GM13977 (cell line): ENCODE measurements at regions not wholly inside any gene's neighbourhood (a gene's known extent, or its start where the extent isn't known, plus 50 kb on each side); places are given as distances from the start of the nearest gene placed in this dataset.

Experiments
- DNase-seq: peaks from one replicate; pipeline ENCODE4 v3.0.0; 2012; ENCODE audit warnings: low spot score
- CTCF ChIP-seq: IDR thresholded peaks from 2 replicates; pipeline ENCODE4 v1.5.1; 2012; ENCODE audit warnings: mild to moderate bottlenecking, control low read depth; ENCODE audit not compliant: insufficient read depth; ENCODE audit errors: extremely low read depth, missing control alignments
- in situ Hi-C: fragments of 300-500 bp; cut with MboI; formaldehyde crosslinking; loops from one replicate; pipeline ENCODE4 v1.12.0; 2022; ENCODE audit warnings: low sequenced_read_pairs, low pct_unique_long_range_greater_than_20kb, mixed read lengths, inconsistent platforms; ENCODE audit not compliant: unreplicated experiment

- no peak for TF ChIP-seq CTCF
- in situ Hi-C loops = no loop called here
- DNase-seq = no peak
Observed at GRCh38 chr2:18381386-18381785, 179.1 kb downstream of the RDH14 start.

- no peak for DNase-seq
- in situ Hi-C loops = no loop called here
- no peak for TF ChIP-seq CTCF
Observed at GRCh38 chr2:18380321-18380720, 180.1 kb downstream of the RDH14 start.

GRCh38 chr2:18379870-18380269 lies 180.6 kb downstream of the RDH14 start:
- no peak for TF ChIP-seq CTCF
- no peak for DNase-seq
- in situ Hi-C loops = no loop called here

GRCh38 chr2:18378020-18378653 lies 182.3 kb downstream of the RDH14 start:
- in situ Hi-C loops = no loop called here
- peak; percentile 33 for DNase-seq

GRCh38 chr2:18376936-18377335 lies 183.5 kb downstream of the RDH14 start:
- no peak for DNase-seq
- no peak for TF ChIP-seq CTCF
- in situ Hi-C loops = no loop called here

More at GRCh38 chr2:18378020-18378653, 182.3 kb downstream of the RDH14 start:
- peak; percentile 79 for TF ChIP-seq CTCF

- no peak for DNase-seq
- TF ChIP-seq CTCF = no peak
- in situ Hi-C loops = no loop called here
Observed at GRCh38 chr2:18373664-18374063, 186.8 kb downstream of the RDH14 start.
